Endothelial cell of umbilical vein (primary cell): ENCODE measurements at regions not wholly inside any gene's neighbourhood (a gene's known extent, or its start where the extent isn't known, plus 50 kb on each side); places are given as distances from the start of the nearest gene placed in this dataset.

ENCODE experiments used
- BruUV-seq: library from RNA; stranded (reverse); fragments of 400-500 nt; replicated peaks from 2 replicates; lab custom pipeline; 2021; lab: Mats Ljungman, UMichigan
- CTCF ChIA-PET: fragments of 300-600, 350-600 bp; sonication (Branson Sonifier 250); formaldehyde crosslinking; loops from one replicate; lab custom pipeline; 2021; ENCODE audit warnings: antibody characterized with exemption, inconsistent platforms; lab: Charles Lee
- POLR2A ChIA-PET: fragments of 300-600, 350-600 bp; sonication (Branson Sonifier 250); formaldehyde crosslinking; loops from one replicate; lab custom pipeline; 2021; ENCODE audit warnings: antibody characterized with exemption, inconsistent platforms; lab: Charles Lee
- DNase-seq: peaks from one replicate; pipeline ENCODE4 v3.0.0-alpha.2; 2011; ENCODE audit warnings: low read depth, low spot score
- FAIRE-seq: peaks from 2 replicates; lab custom pipeline; 2011; peaks lifted over from hg19 to GRCh38; lab: Jason Lieb, UNC
- H2AFZ ChIP-seq: 2 replicates; pipeline ENCODE4 v1.6.0; 2012; ENCODE audit warnings: low read depth, low read length, control low read depth, inconsistent platforms
- H3K27ac ChIP-seq: 2 replicates; pipeline ENCODE4 v1.5.1; 2011; ENCODE audit warnings: low read depth, mild to moderate bottlenecking, control low read depth, low read length, moderate library complexity; ENCODE audit not compliant: insufficient read depth
- H3K27me3 ChIP-seq, 2 experiments: 2 replicates each; pipeline versions ENCODE4 v1.6.0 to v1.6.1; 2011; ENCODE audit warnings: low read length in 2 of 2, mixed read lengths in 1 of 2; ENCODE audit not compliant: control insufficient read depth in 2 of 2, insufficient read depth in 2 of 2
- H3K36me3 ChIP-seq, 2 experiments: 2 replicates in 1 of 2; 3 replicates in 1 of 2; pipeline ENCODE4 v1.5.1; 2011; ENCODE audit warnings: low read length in 2 of 2, mild to moderate bottlenecking in 1 of 2, moderate library complexity in 1 of 2; ENCODE audit not compliant: control insufficient read depth in 2 of 2, insufficient read depth in 2 of 2; ENCODE audit errors: extremely low read depth in 1 of 2
- H3K4me1 ChIP-seq: 3 replicates; pipeline ENCODE4 v1.5.1; 2011; ENCODE audit warnings: mild to moderate bottlenecking, low read length; ENCODE audit not compliant: control insufficient read depth, insufficient read depth; ENCODE audit errors: extremely low read depth
- H3K4me2 ChIP-seq: 2 replicates; pipeline ENCODE4 v1.6.1; 2011; ENCODE audit warnings: low read length, control low read depth, mixed read lengths; ENCODE audit not compliant: insufficient read depth
- H3K4me3 ChIP-seq, 3 experiments: fragments of 200-600 bp in 1 of 3; sonication (generic), shearing (Covaris generic) in 1 of 3; replicated peaks in 1 of 3; 2 replicates each; pipeline ENCODE4 v1.5.1; 2011 to 2016; ENCODE audit warnings: control low read depth in 3 of 3, low read length in 3 of 3, mild to moderate bottlenecking in 2 of 3, inconsistent platforms in 1 of 3, low read depth in 1 of 3, moderate library complexity in 1 of 3; ENCODE audit not compliant: insufficient read depth in 1 of 3
- H3K79me2 ChIP-seq: 2 replicates; pipeline ENCODE4 v1.6.0; 2012; ENCODE audit warnings: low read length, inconsistent platforms; ENCODE audit not compliant: control insufficient read depth, insufficient read depth
- H3K9ac ChIP-seq: replicated peaks from 2 replicates; pipeline ENCODE3; 2011; ENCODE audit warnings: low read length, control low read depth; ENCODE audit not compliant: insufficient read depth; ENCODE audit errors: extremely low read depth
- H3K9me1 ChIP-seq: replicated peaks from 3 replicates; pipeline ENCODE4 v1.6.0; 2011; ENCODE audit warnings: mild to moderate bottlenecking, low read length; ENCODE audit not compliant: control insufficient read depth, insufficient read depth; ENCODE audit errors: extremely low read depth
- H3K9me3 ChIP-seq: replicated peaks from 2 replicates; pipeline ENCODE4 v1.5.1; 2012; ENCODE audit warnings: low read length, inconsistent platforms; ENCODE audit not compliant: control insufficient read depth, insufficient read depth
- H4K20me1 ChIP-seq: replicated peaks from 2 replicates; pipeline ENCODE3; 2011; ENCODE audit warnings: mild to moderate bottlenecking, low read length; ENCODE audit not compliant: control insufficient read depth, insufficient read depth; ENCODE audit errors: extremely low read depth
- CTCF ChIP-seq, 2 donors: IDR thresholded peaks; 1 replicate in 1 of 2; 2 replicates in 1 of 2; pipeline ENCODE4 v1.5.1; 2011; ENCODE audit warnings: low read length in 2 of 2, mild to moderate bottlenecking in 2 of 2, moderate library complexity in 2 of 2, control low read depth in 1 of 2, inconsistent platforms in 1 of 2, low read depth in 1 of 2; ENCODE audit not compliant: insufficient read depth in 1 of 2; ENCODE audit errors: extremely low read depth in 1 of 2
- EZH2 ChIP-seq: IDR thresholded peaks from 2 replicates; pipeline ENCODE4 v1.6.1; 2012; ENCODE audit warnings: borderline replicate concordance, low read depth, mild to moderate bottlenecking, moderate library complexity, low read length, inconsistent platforms; ENCODE audit not compliant: severe bottlenecking
- FOS ChIP-seq: IDR thresholded peaks from 2 replicates; pipeline ENCODE4 v1.6.1; 2011; ENCODE audit warnings: mild to moderate bottlenecking, low read length, moderate library complexity, borderline replicate concordance; ENCODE audit not compliant: insufficient read depth
- GATA2 ChIP-seq: IDR thresholded peaks from 2 replicates; pipeline ENCODE4 v1.7.0; 2011; ENCODE audit warnings: low read depth, mild to moderate bottlenecking, moderate library complexity, mixed read lengths, low read length; ENCODE audit not compliant: insufficient read length, insufficient read depth
- JUN ChIP-seq: IDR thresholded peaks from 2 replicates; pipeline ENCODE4 v1.6.1; 2011; ENCODE audit warnings: borderline replicate concordance, low read depth; ENCODE audit not compliant: insufficient read length, insufficient read depth
- MAX ChIP-seq: IDR thresholded peaks from 2 replicates; pipeline ENCODE4 v1.6.1; 2011; ENCODE audit not compliant: insufficient read depth, insufficient read length
- MYC ChIP-seq: IDR thresholded peaks from one replicate; pipeline ENCODE4 v1.6.1; 2011; ENCODE audit warnings: mild to moderate bottlenecking, low read depth, low read length
- POLR2A ChIP-seq: IDR thresholded peaks from 2 replicates; pipeline ENCODE4 v1.6.1; 2012; ENCODE audit warnings: low read depth, mild to moderate bottlenecking, control low read depth, low read length
- POLR2AphosphoS5 ChIP-seq: IDR thresholded peaks from 2 replicates; pipeline ENCODE4 v1.6.1; 2012; ENCODE audit warnings: low read depth, mild to moderate bottlenecking, control low read depth, low read length, moderate library complexity; ENCODE audit not compliant: insufficient read depth
- dilution Hi-C: fragments of 300-500 bp; cut with MboI; formaldehyde crosslinking; loops from one replicate; pipeline ENCODE4 v1.15.0; 2019; ENCODE audit warnings: low sequenced_read_pairs; ENCODE audit not compliant: extremely low pct_ligation_motif_present
- intact Hi-C: fragments of 100-400 bp; cut with micrococcal nuclease; formaldehyde crosslinking; loops from one replicate; pipeline ENCODE4 v1.10.0; 2022

GRCh38 chr10:70954381-70955176 lies 66.2 kb upstream of the PCBD1 start:
- DNase-seq (no peak), FAIRE-seq (no peak)
- TF ChIP-seq GATA2 (no peak), EZH2 (no peak), JUN (no peak), MAX (no peak), MYC (no peak), CTCF (IDR thresholded peaks at IDR 0.05; ENCODE audit: extremely low read depth in 1 of 2, insufficient read depth in 1 of 2, low read depth in 1 of 2, low read length in 2 of 2) (no peak), FOS (no peak), POLR2AphosphoS5 (no peak), POLR2A (no peak)
- H3K27me3 ChIP-seq = peaks cover 3 to 10% of the 10 kb centered on the region in 2 experiments
- no peaks in the 10 kb centered on the region for H3K79me2 ChIP-seq
- H3K27ac ChIP-seq = no peak overlapping the region
- dilution Hi-C loops (no loop called here), intact Hi-C loops (no loop called here)
- BruUV-seq = no TSS peak
- H2AFZ ChIP-seq = no peak overlapping the region
- no peaks in the 10 kb centered on the region for H3K9me1 ChIP-seq
- H3K9me3 ChIP-seq = no peaks in the 10 kb centered on the region
- H3K4me1 ChIP-seq = no peaks in the 10 kb centered on the region
- H3K4me2 ChIP-seq = no peak overlapping the region
- no peaks in the 10 kb centered on the region for H3K36me3 ChIP-seq
- POLR2A ChIA-PET = no interaction called here
- H3K4me3 ChIP-seq = no peak overlapping the region
- CTCF ChIA-PET = no interaction called here
- no peak overlapping the region for H3K9ac ChIP-seq
- H4K20me1 ChIP-seq = no peaks in the 10 kb centered on the region
